Neural cell (in vitro differentiated cells): ENCODE measurements at regions not wholly inside any gene's neighbourhood (a gene's known extent, or its start where the extent isn't known, plus 50 kb on each side); places are given as distances from the start of the nearest gene placed in this dataset.

Experiments
- CTCF ChIP-seq: fragments of 450-650 bp; IDR thresholded peaks from 2 replicates; pipeline ENCODE4 v1.5.1; 2014; ENCODE audit warnings: antibody characterized with exemption, mild to moderate bottlenecking, moderate library complexity; ENCODE audit not compliant: poor library complexity, severe bottlenecking
- EP300 ChIP-seq: fragments of 450-650 bp; conservative IDR thresholded peaks from 2 replicates; pipeline ENCODE4 v1.6.1; 2014; ENCODE audit warnings: antibody characterized with exemption, mild to moderate bottlenecking, moderate library complexity; ENCODE audit not compliant: poor library complexity, severe bottlenecking
- EZH2 ChIP-seq: fragments of 200-600, 300-800 bp; shearing (Covaris generic), sonication (generic); IDR thresholded peaks from 2 replicates; pipeline ENCODE4 v1.6.1; 2014; ENCODE audit warnings: antibody characterized with exemption, low read length, borderline replicate concordance, mild to moderate bottlenecking; ENCODE audit not compliant: insufficient read depth, poor library complexity, severe bottlenecking
- MXI1 ChIP-seq: fragments of 450-650 bp; conservative IDR thresholded peaks from 2 replicates; pipeline ENCODE4 v1.6.1; 2014; ENCODE audit warnings: antibody characterized with exemption, mild to moderate bottlenecking; ENCODE audit not compliant: poor library complexity, severe bottlenecking
- POLR2AphosphoS5 ChIP-seq: IDR thresholded peaks from 2 replicates; pipeline ENCODE4 v1.6.1; 2012
- TAF1 ChIP-seq: IDR thresholded peaks from 2 replicates; pipeline ENCODE4 v1.6.1; 2012; ENCODE audit warnings: low read depth

DNA sequence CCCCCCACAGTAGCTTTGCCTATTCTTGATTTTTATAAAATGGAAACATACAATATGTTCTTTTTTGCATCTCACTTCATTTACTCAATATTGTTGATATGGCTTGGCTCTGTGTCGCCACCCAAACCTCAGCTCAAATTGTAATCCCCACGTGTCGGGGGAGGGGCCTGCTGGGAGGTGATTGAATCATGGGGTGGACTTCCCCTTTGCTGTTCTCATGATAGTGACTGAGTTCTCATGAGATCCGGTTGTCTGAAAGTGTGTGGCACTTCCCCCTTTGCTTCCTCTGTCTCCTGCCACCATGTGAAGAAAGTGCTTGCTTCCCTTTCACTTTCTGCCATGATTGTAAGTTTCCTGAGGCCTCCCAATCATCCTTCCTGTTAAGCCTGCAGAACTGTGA lies 431.3 kb downstream of the MN1 start:
- TF ChIP-seq CTCF (no peak), MXI1 (no peak), EZH2 (no peak), TAF1 (no peak), EP300 (no peak), POLR2AphosphoS5 (no peak)
